Fibroblast of mammary gland (primary cell): ENCODE measurements at regions not wholly inside any gene's neighbourhood (a gene's known extent, or its start where the extent isn't known, plus 50 kb on each side); places are given as distances from the start of the nearest gene placed in this dataset.
"Not testable (repeated sequence)": the region's sequence is repeated elsewhere in the genome, so short reads cannot be mapped to it uniquely, and the experiment has no call there.

ENCODE experiments used
- DNase-seq: peaks from one replicate; pipeline ENCODE4 v3.0.0-alpha.2; 2010; ENCODE audit warnings: low read depth
- H3K4me3 ChIP-seq: 2 replicates; pipeline ENCODE4 v1.5.1; 2011; ENCODE audit warnings: low read depth, mild to moderate bottlenecking, low read length, moderate library complexity; ENCODE audit not compliant: control insufficient read depth
- CTCF ChIP-seq: conservative IDR thresholded peaks from 2 replicates; pipeline ENCODE4 v1.5.1; 2011; ENCODE audit warnings: low read depth, low read length, inconsistent platforms; ENCODE audit not compliant: control insufficient read depth, insufficient read depth

GRCh38 chr12:131209082-131210070 is 255.7 kb downstream of the ADGRD1 start:
- DNase-seq, result no peak
- TF ChIP-seq CTCF, result no peak
- no peak overlapping the region for H3K4me3 ChIP-seq

DNA sequence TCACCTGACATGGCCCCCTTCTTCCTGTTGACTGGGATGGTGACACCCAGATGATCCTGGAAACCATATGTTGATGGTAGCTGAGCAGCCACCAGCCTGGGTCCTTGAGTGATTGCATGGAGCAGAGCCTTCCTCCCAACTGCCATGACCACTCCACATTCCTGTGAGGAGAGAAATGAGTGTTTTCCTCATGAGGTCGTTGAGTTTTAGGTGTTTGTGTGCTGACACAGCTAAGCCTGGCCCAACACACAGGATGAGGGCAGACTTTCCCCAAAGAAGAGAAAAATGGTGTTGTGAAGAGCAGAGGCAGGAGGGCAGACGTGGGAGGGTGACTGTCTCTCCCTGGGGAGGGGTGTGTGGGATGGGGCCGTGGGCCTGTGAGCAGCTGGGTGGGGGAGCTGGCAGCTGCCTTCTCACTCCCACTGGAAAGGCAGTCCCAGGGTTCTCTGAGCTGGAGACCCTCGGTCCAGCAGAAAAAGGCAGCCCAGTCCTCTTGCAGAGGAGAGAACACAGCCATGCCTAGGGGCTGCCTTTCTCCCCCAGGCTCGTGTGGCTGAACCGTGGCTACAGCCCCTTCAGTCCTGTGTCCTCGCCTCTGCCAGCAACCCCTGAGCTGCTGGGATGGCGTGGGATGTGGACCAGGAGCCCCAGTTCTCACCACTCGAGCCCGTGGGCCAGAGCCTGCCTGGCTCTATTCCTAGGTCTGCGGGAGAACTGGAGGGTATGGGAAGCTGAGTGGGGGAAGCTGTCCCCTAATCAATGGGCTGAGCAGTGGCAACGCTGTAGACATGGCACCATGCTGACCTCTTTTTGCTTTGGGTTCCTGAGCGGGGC is 257.0 kb downstream of the ADGRD1 start:
- no peak for DNase-seq
- no peak overlapping the region for H3K4me3 ChIP-seq
- no peak for TF ChIP-seq CTCF

- TF ChIP-seq CTCF, result no peak
- no peak for DNase-seq
- H3K4me3 ChIP-seq, result no peak overlapping the region
Observed at GRCh38 chr12:131211340-131211938, 257.7 kb downstream of the ADGRD1 start.

DNA sequence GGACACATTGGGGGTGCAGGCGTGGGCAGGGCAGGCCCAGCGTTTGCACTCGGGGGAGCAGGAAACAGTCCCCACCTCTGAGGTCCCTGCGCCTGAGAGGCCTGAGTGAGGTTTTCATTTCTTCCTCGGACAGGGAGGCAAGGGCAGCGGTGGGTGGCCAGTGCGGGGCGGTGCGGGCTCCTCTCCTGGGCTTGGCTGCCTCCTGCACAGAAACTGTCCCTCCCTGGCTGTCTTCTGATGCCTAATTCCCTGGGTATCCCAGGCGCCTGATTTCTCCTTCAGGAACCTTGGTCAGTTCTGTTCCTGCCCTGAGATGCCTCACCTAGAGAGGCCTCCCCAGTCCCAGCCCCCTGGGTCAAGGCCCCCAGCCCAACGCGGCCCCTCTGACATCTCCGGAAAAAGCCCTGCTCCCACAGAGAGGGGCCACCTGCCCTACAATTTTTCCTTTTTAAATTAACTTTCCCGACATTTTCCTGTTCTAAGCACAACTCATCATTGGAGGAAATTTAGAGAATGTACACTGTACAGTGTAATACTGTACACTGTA is 260.3 kb downstream of the ADGRD1 start:
- TF ChIP-seq CTCF, result no peak
- H3K4me3 ChIP-seq, result no peak overlapping the region
- DNase-seq, result no peak

GRCh38 chr12:131214936-131215335 is 261.2 kb downstream of the ADGRD1 start:
- not testable (repeated sequence) for H3K4me3 ChIP-seq, DNase-seq

DNA sequence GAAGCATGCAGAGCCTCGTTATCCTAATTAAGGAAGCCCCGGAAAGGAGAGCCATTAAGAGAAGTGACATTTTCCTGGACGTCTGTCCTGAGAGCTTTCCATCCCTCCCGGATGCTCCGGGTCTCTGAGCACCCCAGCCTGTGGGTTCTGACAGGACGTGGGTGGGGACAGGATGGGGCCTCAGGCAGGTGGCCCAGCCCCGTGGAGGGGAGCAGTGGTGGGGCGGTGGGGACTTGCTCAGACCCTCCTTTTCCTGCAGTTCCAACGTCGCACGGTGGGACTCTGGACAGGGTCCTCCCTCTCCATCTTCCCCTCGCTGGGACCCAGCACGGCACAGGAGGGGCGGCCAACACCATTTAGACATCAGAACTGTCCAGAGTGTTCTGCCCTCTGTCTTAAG is 262.9 kb downstream of the ADGRD1 start:
- not testable (repeated sequence) for H3K4me3 ChIP-seq, DNase-seq

DNA sequence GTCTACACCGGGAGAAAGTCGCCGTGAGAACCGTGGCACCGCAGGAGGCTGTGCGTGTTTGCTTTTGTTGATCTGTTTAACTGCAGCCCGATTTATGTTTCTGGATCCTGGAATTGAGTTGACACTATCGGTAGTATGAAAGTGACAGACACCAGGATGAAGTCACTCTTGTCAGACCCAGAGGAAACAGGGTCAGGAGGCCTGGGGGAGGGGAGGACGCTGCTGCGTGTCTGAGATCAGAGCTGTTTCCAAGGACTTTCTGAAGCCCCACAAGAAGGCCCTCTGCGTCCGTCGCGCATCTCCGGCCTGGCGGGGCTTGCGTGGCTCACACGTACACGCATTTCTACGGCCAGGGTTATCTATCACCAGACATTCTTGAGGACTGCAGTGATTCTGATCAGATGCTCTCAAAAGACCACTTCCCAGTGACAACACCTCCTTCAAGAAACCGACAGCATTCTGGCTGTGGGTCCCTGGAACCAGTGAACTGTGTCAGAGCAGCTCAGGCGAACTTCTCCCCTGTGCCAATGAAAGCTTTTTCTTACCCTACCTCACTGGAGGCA is 263.4 kb downstream of the ADGRD1 start:
- no peak for TF ChIP-seq CTCF
- H3K4me3 ChIP-seq, result no peak overlapping the region
- no peak for DNase-seq
